H1 (cell line): ENCODE measurements at regions not wholly inside any gene's neighbourhood (a gene's known extent, or its start where the extent isn't known, plus 50 kb on each side); places are given as distances from the start of the nearest gene placed in this dataset.

ENCODE experiments used
- RBBP5 ChIP-seq: IDR thresholded peaks from 2 replicates; pipeline ENCODE4 v1.7.1; 2012; ENCODE audit warnings: low read depth, mild to moderate bottlenecking, inconsistent platforms, low read length, moderate library complexity, borderline replicate concordance

DNA sequence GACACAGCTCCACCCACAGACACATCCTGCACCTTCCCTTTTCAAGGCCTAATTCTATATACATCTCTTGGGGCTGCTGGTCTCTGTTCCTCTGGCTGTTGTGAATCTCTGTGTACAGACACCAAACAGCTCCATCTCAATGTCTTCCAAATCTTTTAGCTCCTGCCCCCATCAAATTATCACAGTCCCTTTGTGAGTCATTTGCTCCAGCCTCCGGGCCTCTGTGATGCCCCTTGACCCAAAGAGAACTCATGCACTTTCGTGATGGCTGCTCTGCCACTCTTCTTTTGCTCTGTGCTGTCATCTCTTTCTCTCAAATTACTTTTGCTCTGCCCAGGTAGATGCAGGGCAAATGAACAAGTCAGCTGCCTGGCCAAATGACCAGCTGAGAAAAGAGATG, 369.0 kb upstream of the CDIN1 start (continued):
- TF ChIP-seq RBBP5, result no peak
